ENCODE measurements at regions not wholly inside any gene's neighbourhood (a gene's known extent, or its start where the extent isn't known, plus 50 kb on each side); places are given as distances from the start of the nearest gene placed in this dataset.

GRCh38 chr3:153354641-153355040 is 192.6 kb downstream of the RAP2B start:
- Histone ChIP-seq H3K9ac (ENCODE audit: insufficient read length, low read depth) (no peak overlapping the region), H3K36me3 (ENCODE audit: insufficient read depth, insufficient read length, low read length) (no peaks in the 10 kb centered on the region), H3K4me1 (ENCODE audit: insufficient read depth, insufficient read length) (no peaks in the 10 kb centered on the region), H3K27me3 (ENCODE audit: insufficient read depth, insufficient read length) (no peaks in the 10 kb centered on the region), H3K9me3 (ENCODE audit: insufficient read depth, low read length) (peaks cover 37% of the 10 kb centered on the region), H3K4me3 (ENCODE audit: insufficient read length, low read depth) (no peak overlapping the region)
- no peak for TF ChIP-seq YY1 (IDR thresholded peaks at IDR 0.05; ENCODE audit: insufficient read depth, insufficient read length)
- TF ChIP-seq ZNF274 (IDR thresholded peaks at IDR 0.05; ENCODE audit: low read depth, low read length), result no peak
- no peak for TF ChIP-seq SUZ12 (IDR thresholded peaks at IDR 0.05; ENCODE audit: extremely low read depth, insufficient read depth, insufficient read length)
- no peak for DNase-seq (ENCODE audit: low read depth, low spot score)

GRCh38 chr3:153355559-153355958 is 193.5 kb downstream of the RAP2B start:
- H3K4me1 ChIP-seq (ENCODE audit: insufficient read depth, insufficient read length), result no peaks in the 10 kb centered on the region
- no peak overlapping the region for H3K9ac ChIP-seq (ENCODE audit: insufficient read length, low read depth)
- no peak for DNase-seq (ENCODE audit: low read depth, low spot score)
- TF ChIP-seq ZNF274 (IDR thresholded peaks at IDR 0.05; ENCODE audit: low read depth, low read length) (no peak), SUZ12 (IDR thresholded peaks at IDR 0.05; ENCODE audit: extremely low read depth, insufficient read depth, insufficient read length) (no peak), YY1 (IDR thresholded peaks at IDR 0.05; ENCODE audit: insufficient read depth, insufficient read length) (no peak)
- H3K4me3 ChIP-seq (ENCODE audit: insufficient read length, low read depth), result no peak overlapping the region
- no peaks in the 10 kb centered on the region for H3K36me3 ChIP-seq (ENCODE audit: insufficient read depth, insufficient read length, low read length)
- H3K27me3 ChIP-seq (ENCODE audit: insufficient read depth, insufficient read length), result no peaks in the 10 kb centered on the region
- peaks cover 28% of the 10 kb centered on the region; the same call in 1 of the 2 replicates for H3K9me3 ChIP-seq (ENCODE audit: insufficient read depth, low read length)

- no peaks in the 10 kb centered on the region for H3K27me3 ChIP-seq (ENCODE audit: insufficient read depth, insufficient read length)
- TF ChIP-seq YY1 (IDR thresholded peaks at IDR 0.05; ENCODE audit: insufficient read depth, insufficient read length), result no peak
- TF ChIP-seq ZNF274 (IDR thresholded peaks at IDR 0.05; ENCODE audit: low read depth, low read length), result no peak
- no peak for TF ChIP-seq SUZ12 (IDR thresholded peaks at IDR 0.05; ENCODE audit: extremely low read depth, insufficient read depth, insufficient read length)
- no peaks in the 10 kb centered on the region for H3K36me3 ChIP-seq (ENCODE audit: insufficient read depth, insufficient read length, low read length)
- no peak overlapping the region for H3K9ac ChIP-seq (ENCODE audit: insufficient read length, low read depth)
- H3K9me3 ChIP-seq (ENCODE audit: insufficient read depth, low read length), result peaks cover 15% of the 10 kb centered on the region; the same call in 1 of the 2 replicates
- no peaks in the 10 kb centered on the region for H3K4me1 ChIP-seq (ENCODE audit: insufficient read depth, insufficient read length)
- DNase-seq (ENCODE audit: low read depth, low spot score), result no peak
- H3K4me3 ChIP-seq (ENCODE audit: insufficient read length, low read depth), result no peak overlapping the region
These were observed 194.9 kb downstream of the RAP2B start for GRCh38 chr3:153356908-153357307.

GRCh38 chr3:153357436-153357835 is 195.4 kb downstream of the RAP2B start:
- no peak for DNase-seq (ENCODE audit: low read depth, low spot score)
- Histone ChIP-seq H3K9ac (ENCODE audit: insufficient read length, low read depth) (no peak overlapping the region), H3K4me1 (ENCODE audit: insufficient read depth, insufficient read length) (no peaks in the 10 kb centered on the region), H3K9me3 (ENCODE audit: insufficient read depth, low read length) (0 out of 2 replicates have a peak, but pooled peaks cover 9% of the 10 kb centered on the region), H3K36me3 (ENCODE audit: insufficient read depth, insufficient read length, low read length) (no peaks in the 10 kb centered on the region), H3K27me3 (ENCODE audit: insufficient read depth, insufficient read length) (no peaks in the 10 kb centered on the region), H3K4me3 (ENCODE audit: insufficient read length, low read depth) (no peak overlapping the region)
- TF ChIP-seq YY1 (IDR thresholded peaks at IDR 0.05; ENCODE audit: insufficient read depth, insufficient read length) (no peak), ZNF274 (IDR thresholded peaks at IDR 0.05; ENCODE audit: low read depth, low read length) (no peak), SUZ12 (IDR thresholded peaks at IDR 0.05; ENCODE audit: extremely low read depth, insufficient read depth, insufficient read length) (no peak)

GRCh38 chr3:153369561-153370374 is 207.7 kb downstream of the RAP2B start:
- no peaks in the 10 kb centered on the region for H3K4me1 ChIP-seq (ENCODE audit: insufficient read depth, insufficient read length)
- no peaks in the 10 kb centered on the region for H3K36me3 ChIP-seq (ENCODE audit: insufficient read depth, insufficient read length, low read length)
- DNase-seq (ENCODE audit: low read depth, low spot score), result no peak

GRCh38 chr3:153370680-153371079 is 208.7 kb downstream of the RAP2B start:
- DNase-seq (ENCODE audit: low read depth, low spot score), result no peak
- Histone ChIP-seq H3K9ac (ENCODE audit: insufficient read length, low read depth) (no peak overlapping the region), H3K4me1 (ENCODE audit: insufficient read depth, insufficient read length) (no peaks in the 10 kb centered on the region), H3K9me3 (ENCODE audit: insufficient read depth, low read length) (peaks cover 25% of the 10 kb centered on the region), H3K4me3 (ENCODE audit: insufficient read length, low read depth) (no peak overlapping the region), H3K36me3 (ENCODE audit: insufficient read depth, insufficient read length, low read length) (no peaks in the 10 kb centered on the region), H3K27me3 (ENCODE audit: insufficient read depth, insufficient read length) (no peaks in the 10 kb centered on the region)
- TF ChIP-seq SUZ12 (IDR thresholded peaks at IDR 0.05; ENCODE audit: extremely low read depth, insufficient read depth, insufficient read length), result no peak
- no peak for TF ChIP-seq ZNF274 (IDR thresholded peaks at IDR 0.05; ENCODE audit: low read depth, low read length)
- TF ChIP-seq YY1 (IDR thresholded peaks at IDR 0.05; ENCODE audit: insufficient read depth, insufficient read length), result no peak

More at GRCh38 chr3:153369561-153370374, 207.7 kb downstream of the RAP2B start:
- H3K9ac ChIP-seq (ENCODE audit: insufficient read length, low read depth), result no peak overlapping the region
- peaks cover 25% of the 10 kb centered on the region for H3K9me3 ChIP-seq (ENCODE audit: insufficient read depth, low read length)
- TF ChIP-seq SUZ12 (IDR thresholded peaks at IDR 0.05; ENCODE audit: extremely low read depth, insufficient read depth, insufficient read length), result no peak
- no peak for TF ChIP-seq YY1 (IDR thresholded peaks at IDR 0.05; ENCODE audit: insufficient read depth, insufficient read length)
- no peak for TF ChIP-seq ZNF274 (IDR thresholded peaks at IDR 0.05; ENCODE audit: low read depth, low read length)
- no peaks in the 10 kb centered on the region for H3K27me3 ChIP-seq (ENCODE audit: insufficient read depth, insufficient read length)
- no peak overlapping the region for H3K4me3 ChIP-seq (ENCODE audit: insufficient read length, low read depth)

- Histone ChIP-seq H3K4me1 (ENCODE audit: insufficient read depth, insufficient read length) (no peaks in the 10 kb centered on the region), H3K4me3 (ENCODE audit: insufficient read length, low read depth) (no peak overlapping the region), H3K27me3 (ENCODE audit: insufficient read depth, insufficient read length) (no peaks in the 10 kb centered on the region), H3K9me3 (ENCODE audit: insufficient read depth, low read length) (peaks cover 25% of the 10 kb centered on the region), H3K36me3 (ENCODE audit: insufficient read depth, insufficient read length, low read length) (no peaks in the 10 kb centered on the region), H3K9ac (ENCODE audit: insufficient read length, low read depth) (no peak overlapping the region)
- DNase-seq (ENCODE audit: low read depth, low spot score), result no peak
- no peak for TF ChIP-seq ZNF274 (IDR thresholded peaks at IDR 0.05; ENCODE audit: low read depth, low read length)
- TF ChIP-seq SUZ12 (IDR thresholded peaks at IDR 0.05; ENCODE audit: extremely low read depth, insufficient read depth, insufficient read length), result no peak
- TF ChIP-seq YY1 (IDR thresholded peaks at IDR 0.05; ENCODE audit: insufficient read depth, insufficient read length), result no peak
These were observed 210.3 kb downstream of the RAP2B start for GRCh38 chr3:153372326-153372725.

Data from NT2/D1 (cell line).